ENCODE measurements at regions not wholly inside any gene's neighbourhood (a gene's known extent, or its start where the extent isn't known, plus 50 kb on each side); places are given as distances from the start of the nearest gene placed in this dataset.
"Not testable (repeated sequence)": the region's sequence is repeated elsewhere in the genome, so short reads cannot be mapped to it uniquely, and the experiment has no call there.

- intact Hi-C loops (cut with micrococcal nuclease) = no loop called here
- Mint-ChIP-seq H3K9me3 (peaks cover 3% of the 10 kb centered on the region), H3K27ac (no peak overlapping the region), H3K4me1 (ENCODE audit: low read depth) (no peaks in the 10 kb centered on the region), H3K27me3 (no peaks in the 10 kb centered on the region), H3K36me3 (no peaks in the 10 kb centered on the region), H3K4me3 (no peak overlapping the region)
- no peak for DNase-seq
- POLR2A ChIA-PET = no interaction called here
- CTCF ChIA-PET = no interaction called here
These were observed 73.3 kb upstream of the FSIP2 start for GRCh38 chr2:185665251-185665814.

- no peaks in the 10 kb centered on the region for H3K36me3 Mint-ChIP-seq
- no peaks in the 10 kb centered on the region for H3K4me1 Mint-ChIP-seq (ENCODE audit: low read depth)
- no peaks in the 10 kb centered on the region for H3K27me3 Mint-ChIP-seq
- no peak overlapping the region for H3K4me3 Mint-ChIP-seq
- ChIA-PET CTCF (interaction anchor here (1.0 kb wide), 1 partner anchor 14 kb away, joined by 3 read pairs; no protein-coding TSS in a partner anchor), POLR2A (no interaction called here)
- DNase-seq = no peak
- no peak overlapping the region for H3K27ac Mint-ChIP-seq
- intact Hi-C loops (cut with micrococcal nuclease) = no loop called here
- H3K9me3 Mint-ChIP-seq = peaks cover 3% of the 10 kb centered on the region
These were observed 71.2 kb upstream of the FSIP2 start for GRCh38 chr2:185667452-185667851.

GRCh38 chr2:185668710-185669109, 69.9 kb upstream of the FSIP2 start:
- H3K27ac Mint-ChIP-seq = no peak overlapping the region
- ChIA-PET POLR2A (no interaction called here), CTCF (no interaction called here)
- H3K4me3 Mint-ChIP-seq = no peak overlapping the region
- H3K36me3 Mint-ChIP-seq = no peaks in the 10 kb centered on the region
- no peaks in the 10 kb centered on the region for H3K4me1 Mint-ChIP-seq (ENCODE audit: low read depth)
- intact Hi-C loops (cut with micrococcal nuclease) = no loop called here
- peaks cover 3% of the 10 kb centered on the region for H3K9me3 Mint-ChIP-seq
- H3K27me3 Mint-ChIP-seq = no peaks in the 10 kb centered on the region
- DNase-seq = no peak

- Mint-ChIP-seq H3K27me3 (no peaks in the 10 kb centered on the region), H3K27ac (no peak overlapping the region), H3K4me1 (ENCODE audit: low read depth) (no peaks in the 10 kb centered on the region), H3K36me3 (no peaks in the 10 kb centered on the region), H3K4me3 (no peak overlapping the region), H3K9me3 (no peaks in the 10 kb centered on the region)
- DNase-seq = no peak
- ChIA-PET CTCF (no interaction called here), POLR2A (no interaction called here)
- intact Hi-C loops (cut with micrococcal nuclease) = no loop called here
These were observed 64.4 kb upstream of the FSIP2 start for GRCh38 chr2:185674232-185674631.

- no peaks in the 10 kb centered on the region for H3K4me1 Mint-ChIP-seq (ENCODE audit: low read depth)
- no peaks in the 10 kb centered on the region for H3K9me3 Mint-ChIP-seq
- POLR2A ChIA-PET = no interaction called here
These were observed 62.3 kb upstream of the FSIP2 start for GRCh38 chr2:185676316-185676715.

GRCh38 chr2:185687001-185687400, 51.6 kb upstream of the FSIP2 start:
- H3K27me3 Mint-ChIP-seq; H3K36me3 Mint-ChIP-seq; H3K27ac Mint-ChIP-seq; CTCF ChIA-PET; H3K4me1 Mint-ChIP-seq (ENCODE audit: low read depth); intact Hi-C loops (cut with micrococcal nuclease); POLR2A ChIA-PET; DNase-seq; H3K4me3 Mint-ChIP-seq: not testable (repeated sequence)
- H3K9me3 Mint-ChIP-seq = peaks cover 19% of the 10 kb centered on the region

More at GRCh38 chr2:185676316-185676715, 62.3 kb upstream of the FSIP2 start:
- H3K36me3 Mint-ChIP-seq = no peaks in the 10 kb centered on the region
- no peaks in the 10 kb centered on the region for H3K27me3 Mint-ChIP-seq
- no peak overlapping the region for H3K27ac Mint-ChIP-seq
- intact Hi-C loops (cut with micrococcal nuclease) = no loop called here
- CTCF ChIA-PET = no interaction called here
- H3K4me3 Mint-ChIP-seq = no peak overlapping the region
- no peak for DNase-seq

GRCh38 chr2:185687967-185688366, 50.6 kb upstream of the FSIP2 start:
- no peaks in the 10 kb centered on the region for H3K36me3 Mint-ChIP-seq
- DNase-seq = no peak
- no peaks in the 10 kb centered on the region for H3K4me1 Mint-ChIP-seq (ENCODE audit: low read depth)
- intact Hi-C loops (cut with micrococcal nuclease) = no loop called here
- no peaks in the 10 kb centered on the region for H3K27me3 Mint-ChIP-seq
- CTCF ChIA-PET = interaction anchor here (0.6 kb wide), 1 partner anchor 362 kb away, joined by 3 read pairs; no protein-coding TSS in a partner anchor
- no peak overlapping the region for H3K4me3 Mint-ChIP-seq
- H3K9me3 Mint-ChIP-seq = peaks cover 15% of the 10 kb centered on the region
- H3K27ac Mint-ChIP-seq = no peak overlapping the region
- POLR2A ChIA-PET = no interaction called here

All from activated CD4-positive, alpha-beta memory T cell treated with anti-CD3 and anti-CD28 coated beads for 36 hours (primary cell).